ENCODE measurements at regions not wholly inside any gene's neighbourhood (a gene's known extent, or its start where the extent isn't known, plus 50 kb on each side); places are given as distances from the start of the nearest gene placed in this dataset.

DNA sequence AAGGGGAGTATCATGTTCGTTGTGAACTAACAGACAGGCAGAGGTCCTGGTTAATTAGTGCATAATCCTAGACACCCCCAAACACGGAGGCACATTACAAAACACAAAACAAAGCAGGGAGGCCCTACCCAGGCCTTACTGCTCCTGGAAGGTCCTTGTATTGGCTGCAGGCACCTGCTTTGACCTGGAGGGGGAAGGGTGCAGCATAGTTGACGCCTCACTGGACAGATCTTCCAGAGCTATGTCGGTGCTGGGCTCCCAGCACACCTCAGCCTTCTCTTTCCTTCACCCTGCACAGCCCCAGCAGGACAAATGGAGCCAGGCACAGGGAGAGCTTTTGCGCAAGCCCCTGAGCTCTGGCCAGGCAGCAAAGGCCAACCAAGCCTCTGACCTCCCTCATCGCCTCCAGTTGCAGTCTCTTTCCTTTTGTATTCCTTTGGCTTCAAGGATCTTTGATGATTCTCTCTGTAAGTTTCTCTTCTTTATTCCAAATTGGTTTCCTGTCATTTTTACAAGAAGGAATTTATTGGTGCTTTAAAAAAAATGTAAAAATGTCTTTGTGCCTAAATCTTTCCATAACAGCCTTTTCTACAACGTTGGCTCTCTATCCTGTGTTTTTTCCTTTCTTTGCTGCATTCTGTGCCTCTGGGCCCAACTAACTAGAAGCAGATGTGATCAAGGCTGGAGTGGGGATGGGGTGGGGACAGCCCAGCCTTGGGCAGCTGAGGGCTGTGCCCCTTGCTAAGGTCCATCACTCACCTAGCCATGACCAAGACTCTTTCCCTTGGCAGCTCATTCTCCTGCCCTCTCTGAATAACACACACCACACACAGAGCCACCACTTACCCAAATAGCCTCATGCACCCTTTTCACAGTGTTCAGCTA is 317.1 kb upstream of the NPVF start:
- TF ChIP-seq, protein P1, sequence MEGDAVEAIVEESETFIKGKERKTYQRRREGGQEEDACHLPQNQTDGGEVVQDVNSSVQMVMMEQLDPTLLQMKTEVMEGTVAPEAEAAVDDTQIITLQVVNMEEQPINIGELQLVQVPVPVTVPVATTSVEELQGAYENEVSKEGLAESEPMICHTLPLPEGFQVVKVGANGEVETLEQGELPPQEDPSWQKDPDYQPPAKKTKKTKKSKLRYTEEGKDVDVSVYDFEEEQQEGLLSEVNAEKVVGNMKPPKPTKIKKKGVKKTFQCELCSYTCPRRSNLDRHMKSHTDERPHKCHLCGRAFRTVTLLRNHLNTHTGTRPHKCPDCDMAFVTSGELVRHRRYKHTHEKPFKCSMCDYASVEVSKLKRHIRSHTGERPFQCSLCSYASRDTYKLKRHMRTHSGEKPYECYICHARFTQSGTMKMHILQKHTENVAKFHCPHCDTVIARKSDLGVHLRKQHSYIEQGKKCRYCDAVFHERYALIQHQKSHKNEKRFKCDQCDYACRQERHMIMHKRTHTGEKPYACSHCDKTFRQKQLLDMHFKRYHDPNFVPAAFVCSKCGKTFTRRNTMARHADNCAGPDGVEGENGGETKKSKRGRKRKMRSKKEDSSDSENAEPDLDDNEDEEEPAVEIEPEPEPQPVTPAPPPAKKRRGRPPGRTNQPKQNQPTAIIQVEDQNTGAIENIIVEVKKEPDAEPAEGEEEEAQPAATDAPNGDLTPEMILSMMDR (conservative IDR thresholded peaks at IDR 0.05; ENCODE audit: low read depth), result no peak

DNA sequence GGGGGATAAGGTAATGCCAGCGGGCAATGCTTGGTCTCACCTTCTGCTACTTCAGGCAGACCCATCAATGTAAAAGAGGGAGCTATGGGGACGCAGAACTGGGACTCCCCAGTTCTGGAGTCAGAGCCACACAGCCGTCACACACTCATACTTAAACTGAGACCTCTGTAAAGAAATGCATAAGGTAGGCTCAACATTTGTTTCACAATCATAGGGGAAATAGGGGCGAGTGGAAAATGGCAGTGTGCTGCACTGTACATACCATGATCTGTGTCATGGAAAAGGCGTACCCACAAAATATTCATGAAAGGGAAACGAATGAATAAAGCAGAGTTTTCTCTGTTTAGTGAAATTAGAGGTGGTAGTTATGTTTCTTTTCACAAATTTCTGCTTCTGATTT is 318.0 kb upstream of the NPVF start:
- TF ChIP-seq, protein P1 (conservative IDR thresholded peaks at IDR 0.05; ENCODE audit: low read depth), result no peak
- CTCF ChIA-PET, result no interaction called here
- POLR2A ChIA-PET (ENCODE audit: low non-redundant PET), result no interaction called here
- DNase-seq (ENCODE audit: low spot score), result no peak
- no peak overlapping the region for H3K27ac ChIP-seq

More for the DNA sequence above, 317.1 kb upstream of the NPVF start:
- no peak overlapping the region for H3K27ac ChIP-seq
- POLR2A ChIA-PET (ENCODE audit: low non-redundant PET), result no interaction called here
- CTCF ChIA-PET, result interaction anchor here (0.7 kb wide), 1 partner anchor 14 kb away, joined by 3 read pairs; no protein-coding TSS in a partner anchor
- no peak for DNase-seq (ENCODE audit: low spot score)

DNA sequence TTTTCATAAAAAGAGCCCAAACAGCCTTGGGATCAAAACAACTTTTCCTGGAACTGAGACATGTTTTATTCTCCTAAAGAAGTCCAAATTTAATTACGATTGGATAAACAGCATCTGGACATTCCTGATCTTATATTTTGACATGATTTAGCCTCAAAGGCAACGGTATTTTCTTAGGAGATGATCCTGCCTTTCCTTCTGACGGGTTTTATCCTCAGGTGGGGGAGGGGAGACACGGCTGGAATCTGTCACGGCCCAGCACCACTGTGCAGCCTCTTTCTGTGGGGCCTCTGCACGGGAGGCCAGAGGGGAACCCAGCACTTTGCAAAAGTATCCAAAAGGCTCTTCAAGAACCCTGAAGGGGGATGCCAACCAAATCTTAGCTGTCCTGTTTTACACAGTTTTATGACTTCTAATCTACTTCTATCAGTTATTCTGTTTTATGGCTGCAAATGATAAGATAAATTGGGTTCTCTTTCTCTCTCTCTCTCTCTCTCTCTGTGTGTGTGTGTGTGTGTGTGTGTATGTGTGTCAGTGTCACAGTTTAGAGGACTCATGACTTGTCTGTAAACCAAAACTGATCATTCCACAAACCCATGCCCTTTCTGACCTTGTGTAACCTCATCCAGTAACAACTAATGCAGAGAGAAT is 321.1 kb upstream of the NPVF start:
- no peak for DNase-seq (ENCODE audit: low spot score)
- CTCF ChIA-PET, result interaction anchor here (1.0 kb wide), 1 partner anchor 17 kb away, joined by 4 read pairs; no protein-coding TSS in a partner anchor
- TF ChIP-seq, protein P1 (conservative IDR thresholded peaks at IDR 0.05; ENCODE audit: low read depth), result no peak

DNA sequence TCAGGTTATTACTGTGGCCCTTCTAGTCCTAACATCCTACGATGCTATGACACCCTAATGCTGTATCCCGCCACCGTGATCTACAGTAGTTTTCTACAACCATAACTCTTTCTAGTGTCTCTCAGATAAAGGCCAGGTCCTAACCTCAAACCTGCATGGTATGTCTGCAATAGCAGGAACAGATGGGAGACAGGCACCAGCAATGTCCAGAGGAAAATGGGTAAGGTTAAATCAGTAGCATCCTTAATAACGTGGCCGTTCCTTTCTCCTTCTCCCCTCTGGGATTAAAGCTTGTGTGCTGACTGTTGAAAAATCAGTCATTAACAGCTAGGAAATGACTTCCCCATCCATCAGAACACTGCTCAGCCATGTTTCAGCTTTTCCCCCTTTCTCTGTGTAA is 321.9 kb upstream of the NPVF start:
- POLR2A ChIA-PET (ENCODE audit: low non-redundant PET), result no interaction called here
- H3K27ac ChIP-seq, result no peak overlapping the region
- DNase-seq (ENCODE audit: low spot score), result no peak
- TF ChIP-seq, protein P1 (conservative IDR thresholded peaks at IDR 0.05; ENCODE audit: low read depth), result no peak
- CTCF ChIA-PET, result no interaction called here

More for the DNA sequence above, 321.1 kb upstream of the NPVF start:
- POLR2A ChIA-PET (ENCODE audit: low non-redundant PET), result no interaction called here
- no peak overlapping the region for H3K27ac ChIP-seq

DNA sequence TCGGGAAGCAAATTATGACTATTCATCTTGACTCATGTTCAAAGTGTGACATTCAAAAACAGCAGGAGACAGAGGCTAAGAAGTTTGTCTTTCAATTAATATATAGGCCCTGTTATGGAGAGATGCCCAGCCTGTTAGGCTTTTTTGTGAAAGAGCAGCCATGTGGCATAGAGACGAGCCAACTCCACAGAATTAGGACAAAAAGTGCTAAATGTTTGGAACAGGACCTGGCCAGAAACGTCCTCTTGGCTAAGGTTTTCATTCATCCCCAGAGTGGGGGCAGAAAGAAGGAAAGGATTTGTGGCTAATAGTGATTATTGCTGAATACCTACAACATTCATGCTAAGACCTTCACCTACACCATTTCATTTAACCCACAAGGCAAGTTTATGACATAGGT is 324.7 kb upstream of the NPVF start:
- no peak for DNase-seq (ENCODE audit: low spot score)
- ChIA-PET CTCF (no interaction called here), POLR2A (ENCODE audit: low non-redundant PET) (no interaction called here)
- TF ChIP-seq, protein P1 (conservative IDR thresholded peaks at IDR 0.05; ENCODE audit: low read depth), result no peak
- H3K27ac ChIP-seq, result no peak overlapping the region

DNA sequence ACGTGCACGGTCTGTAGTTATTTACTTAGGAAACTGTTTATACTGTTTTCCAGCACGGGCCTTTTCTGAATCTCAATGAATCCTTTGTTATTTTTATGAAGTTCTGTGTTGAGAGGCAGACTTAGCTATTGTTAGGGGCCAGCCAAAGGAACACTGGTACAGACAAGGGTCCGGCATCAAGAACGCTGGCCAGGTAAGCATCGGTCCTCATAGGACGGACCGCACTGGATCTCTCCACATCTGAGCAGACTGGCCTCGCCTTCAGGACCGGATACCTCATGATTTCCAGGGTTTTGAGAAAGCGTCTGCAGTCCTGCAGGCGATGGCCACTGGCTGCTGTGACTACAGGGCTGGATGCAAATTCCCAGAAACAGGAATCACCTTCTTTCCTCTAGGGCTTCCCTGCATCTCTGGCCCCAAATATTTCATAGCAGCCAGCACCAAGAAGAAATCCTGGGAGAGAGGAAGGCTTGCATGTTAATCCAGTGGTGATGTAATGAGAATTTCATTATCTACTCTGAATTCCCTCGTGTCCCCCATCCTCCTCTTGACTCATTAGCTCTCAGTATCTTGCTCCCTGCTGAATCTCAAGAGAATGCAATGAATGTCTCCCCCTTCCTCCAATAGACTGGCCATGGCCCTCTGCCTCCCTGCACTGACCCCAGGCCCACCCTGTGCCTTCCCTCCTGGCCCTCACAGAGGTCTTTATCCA is 325.4 kb upstream of the NPVF start:
- no peak for DNase-seq (ENCODE audit: low spot score)
- POLR2A ChIA-PET (ENCODE audit: low non-redundant PET), result no interaction called here
- H3K27ac ChIP-seq, result no peak overlapping the region
- TF ChIP-seq, protein P1 (conservative IDR thresholded peaks at IDR 0.05; ENCODE audit: low read depth), result no peak
- CTCF ChIA-PET, result no interaction called here

Data from RWPE1 (cell line).